NCI-H1694 (cell line): ENCODE measurements at regions not wholly inside any gene's neighbourhood (a gene's known extent, or its start where the extent isn't known, plus 50 kb on each side); places are given as distances from the start of the nearest gene placed in this dataset.

ENCODE experiments used
- DNase-seq: peaks from one replicate; lab custom pipeline; 2025; lab: John Stamatoyannopoulos, UW

DNA sequence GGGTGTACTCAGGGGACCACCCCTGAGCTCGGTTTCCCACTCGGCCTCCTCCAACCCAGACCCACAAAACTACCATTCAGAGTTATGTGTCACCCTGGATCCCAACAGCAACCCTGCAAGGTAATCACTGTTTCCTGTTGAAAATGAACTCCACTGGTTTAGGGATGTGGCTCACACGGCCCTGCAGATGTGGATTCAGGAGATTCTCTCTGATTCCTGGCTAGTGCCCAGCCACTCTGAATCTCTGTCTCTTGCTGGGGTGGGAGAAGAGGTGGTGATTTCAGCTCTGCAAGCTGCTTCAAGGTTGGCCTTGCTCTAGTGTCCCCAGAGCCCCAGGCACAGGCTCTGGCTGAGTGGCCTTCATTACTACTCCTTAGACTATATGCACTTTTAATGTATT is 1231.6 kb downstream of the TBC1D22A start:
- no peak for DNase-seq

DNA sequence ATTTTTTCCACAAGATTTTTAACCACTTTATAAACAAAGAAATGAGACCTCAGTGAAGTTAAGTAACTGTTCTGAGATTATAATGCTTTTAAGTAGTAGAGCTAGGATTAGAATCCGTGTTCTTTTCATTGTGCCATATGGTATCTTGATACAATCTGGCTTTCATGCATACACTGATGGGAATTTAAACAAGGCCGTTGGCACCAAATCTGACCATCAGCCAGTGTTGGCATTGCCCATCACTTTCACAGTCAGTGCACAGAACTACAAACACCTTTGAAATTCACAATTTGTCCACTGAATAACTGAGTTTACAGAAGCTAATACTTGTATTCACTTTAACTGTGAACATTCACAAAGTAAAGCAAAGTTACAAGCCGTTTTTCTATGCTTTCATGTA is 1228.0 kb downstream of the TBC1D22A start:
- peak; percentile 77 for DNase-seq

DNA sequence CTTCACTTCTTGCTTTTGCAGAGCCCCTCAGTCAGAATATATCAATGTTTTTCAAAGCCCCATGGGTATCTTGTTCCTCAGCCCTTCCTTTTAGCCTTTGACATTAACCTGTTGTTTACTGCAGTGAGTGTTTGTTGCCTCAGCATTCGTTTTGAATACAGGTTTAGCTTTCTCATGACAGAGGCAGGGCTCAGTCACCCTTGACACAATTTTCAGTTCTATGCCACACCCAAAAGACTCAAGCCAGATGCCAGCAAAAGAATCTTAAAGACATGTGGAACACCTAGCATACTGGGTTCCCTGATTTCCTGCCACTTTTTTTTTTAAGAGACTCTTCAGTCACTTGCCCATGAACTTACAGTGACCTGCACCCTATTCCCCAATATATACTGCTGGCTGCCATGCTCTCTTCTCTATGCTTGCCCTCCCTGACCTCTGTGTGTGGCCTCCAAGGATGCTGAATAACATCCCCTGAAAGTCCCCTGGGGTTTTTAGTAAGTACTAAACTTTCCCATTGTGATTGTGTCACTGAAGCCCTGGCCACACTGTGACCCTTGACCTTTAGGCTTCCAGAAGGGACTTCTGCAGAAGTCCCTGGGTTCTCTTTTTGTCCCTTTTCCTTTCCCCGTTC is 1225.5 kb downstream of the TBC1D22A start:
- DNase-seq: no peak

DNA sequence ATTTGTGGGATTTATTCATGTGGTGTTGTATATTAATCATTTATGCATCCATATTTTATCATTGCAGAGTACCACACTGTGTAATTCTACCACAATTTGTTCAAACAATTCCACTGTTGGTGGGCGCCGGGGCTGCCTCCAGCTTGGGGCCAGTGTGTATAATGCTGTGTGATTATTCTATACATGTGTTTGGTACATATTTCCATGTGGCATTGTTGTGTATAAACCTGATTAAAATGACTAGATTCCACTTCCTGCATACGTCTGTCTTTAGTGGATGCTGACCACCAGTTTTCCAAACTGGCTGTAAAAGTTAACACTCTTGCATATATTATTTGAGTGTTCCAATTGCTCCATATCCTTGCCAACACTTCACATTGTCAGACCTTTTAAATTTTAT is 1213.8 kb downstream of the TBC1D22A start:
- DNase-seq: no peak

DNA sequence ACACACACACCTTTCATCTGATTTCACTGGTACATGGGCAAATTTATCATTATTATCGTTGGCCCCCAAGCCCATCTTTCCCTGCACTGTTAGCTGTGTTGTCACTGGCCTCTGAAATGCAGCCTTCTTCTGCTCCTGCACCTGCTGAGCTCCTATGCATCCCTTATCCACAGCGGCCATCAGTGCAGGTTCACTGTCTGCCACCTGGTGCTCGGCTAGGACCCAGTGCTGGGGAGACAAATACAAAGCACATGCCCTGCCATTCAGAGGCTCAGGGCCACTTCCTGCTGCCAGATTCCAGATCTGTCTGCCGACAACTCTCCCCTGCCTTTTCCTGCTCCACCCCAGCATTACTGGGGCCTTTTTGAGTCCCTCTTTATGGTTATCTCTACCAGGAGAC is 1205.4 kb downstream of the TBC1D22A start:
- no peak for DNase-seq

DNA sequence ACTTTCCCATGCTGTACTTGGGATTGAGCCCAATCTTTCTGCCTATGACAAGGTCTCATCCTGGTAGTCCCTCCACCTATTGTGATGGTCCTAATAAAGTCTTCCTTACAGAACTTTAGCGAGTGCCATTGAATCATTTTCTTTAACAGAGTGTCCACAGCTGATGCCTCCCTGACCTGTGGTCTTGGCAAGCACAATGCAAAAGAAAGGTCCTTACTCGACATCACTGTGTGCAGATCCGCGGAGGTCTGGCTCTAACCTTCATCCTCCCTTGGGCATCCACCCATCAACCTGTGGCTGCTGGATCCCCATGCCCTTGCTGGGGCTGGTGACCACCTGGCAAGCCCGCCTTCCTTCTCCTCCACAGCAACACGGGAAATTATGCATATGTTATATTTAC is 1203.9 kb downstream of the TBC1D22A start:
- no peak for DNase-seq

DNA sequence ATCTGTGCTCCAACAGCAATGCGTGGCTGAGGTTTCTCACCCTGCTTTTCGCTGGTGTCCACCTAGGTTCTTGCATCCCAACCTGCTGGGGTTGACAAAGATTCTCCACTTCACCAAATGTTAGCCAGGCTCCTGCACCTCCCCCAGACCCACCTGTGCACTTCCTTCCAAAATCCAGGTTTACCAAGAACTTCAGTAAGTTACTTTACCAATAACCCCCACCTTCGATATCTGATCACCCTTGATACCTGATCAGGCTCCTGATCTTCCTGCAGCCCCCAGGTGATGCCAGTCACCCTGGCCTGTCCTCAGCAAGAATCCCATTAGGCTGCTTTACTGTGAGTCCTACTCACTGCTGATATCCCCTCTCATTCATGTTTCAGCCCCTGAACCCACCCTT is 1203.4 kb downstream of the TBC1D22A start:
- no peak for DNase-seq

DNA sequence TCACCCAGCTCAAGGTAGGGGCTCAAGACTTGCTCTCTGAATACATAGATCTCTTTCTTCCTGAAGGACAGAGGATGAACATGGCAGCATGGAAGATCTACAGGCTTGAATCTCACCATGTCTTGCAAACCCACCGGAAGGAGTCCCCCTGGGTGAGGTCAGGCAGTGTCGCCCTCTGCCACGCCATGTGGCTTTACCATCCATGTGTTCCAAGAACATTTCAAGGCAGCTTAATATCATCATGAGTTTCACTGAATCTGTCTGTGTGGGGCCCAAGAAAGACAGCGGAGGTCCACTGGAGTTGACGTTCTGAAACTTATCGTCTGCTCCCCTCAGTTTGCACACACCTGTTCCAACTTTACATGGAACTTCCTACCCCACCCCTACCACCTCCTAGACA is 1202.6 kb downstream of the TBC1D22A start:
- DNase-seq: no peak

DNA sequence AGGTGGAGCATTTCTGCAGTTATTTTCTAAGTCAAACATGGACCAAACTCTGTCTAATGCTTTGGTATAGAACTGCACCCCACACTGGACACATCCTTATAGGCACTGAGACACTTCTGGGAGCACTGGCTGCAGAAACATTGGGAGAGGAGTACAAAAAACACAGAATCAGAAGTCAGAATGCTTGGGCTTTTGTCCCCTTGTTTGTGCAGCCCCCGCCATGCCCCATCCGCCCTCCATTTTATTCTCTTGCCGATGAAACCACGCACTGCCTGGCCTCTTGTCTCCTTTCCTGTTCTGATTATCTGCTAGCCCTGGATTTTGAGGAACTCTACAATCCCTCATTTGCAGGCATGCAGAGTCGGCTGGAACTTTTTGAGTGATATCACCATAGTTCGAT is 1201.2 kb downstream of the TBC1D22A start:
- DNase-seq: no peak

DNA sequence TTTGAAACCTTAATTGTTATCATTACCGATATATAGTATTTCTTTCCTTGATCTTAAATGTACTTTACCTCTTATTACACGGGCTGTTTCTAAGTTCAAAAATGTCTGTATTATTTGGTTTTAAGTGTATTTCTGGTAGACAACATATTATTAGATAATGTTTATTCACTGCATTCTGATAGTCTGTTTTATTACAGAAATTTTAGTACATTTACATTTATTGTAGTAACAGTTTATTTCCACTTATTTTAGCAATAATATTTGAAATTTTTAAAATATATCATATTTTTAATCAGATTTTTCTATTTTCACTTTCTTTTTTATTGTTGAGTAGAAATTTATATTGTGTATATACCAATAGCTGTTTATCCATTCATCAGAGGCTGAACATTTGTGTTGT is 1195.2 kb downstream of the TBC1D22A start:
- no peak for DNase-seq

DNA sequence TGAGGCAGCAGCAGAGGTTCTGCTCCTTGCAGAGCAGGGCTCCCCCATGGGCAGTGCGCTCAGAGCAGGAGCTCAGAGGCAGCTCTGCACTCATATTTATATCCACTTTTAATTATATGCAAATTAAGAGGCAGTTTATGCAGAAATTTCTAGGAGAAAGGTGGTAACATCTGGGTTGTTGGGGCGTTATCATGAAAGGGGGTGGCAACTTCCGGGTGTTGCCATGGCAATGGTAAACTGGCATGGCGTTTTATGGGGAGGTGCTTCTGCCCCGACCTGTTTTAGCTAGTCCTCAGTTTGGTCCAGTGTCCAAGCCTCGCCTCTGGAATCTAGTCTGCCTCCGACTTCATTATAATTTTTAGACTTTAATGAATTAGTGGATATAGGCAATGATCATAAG is 1191.7 kb downstream of the TBC1D22A start:
- DNase-seq: no peak

DNA sequence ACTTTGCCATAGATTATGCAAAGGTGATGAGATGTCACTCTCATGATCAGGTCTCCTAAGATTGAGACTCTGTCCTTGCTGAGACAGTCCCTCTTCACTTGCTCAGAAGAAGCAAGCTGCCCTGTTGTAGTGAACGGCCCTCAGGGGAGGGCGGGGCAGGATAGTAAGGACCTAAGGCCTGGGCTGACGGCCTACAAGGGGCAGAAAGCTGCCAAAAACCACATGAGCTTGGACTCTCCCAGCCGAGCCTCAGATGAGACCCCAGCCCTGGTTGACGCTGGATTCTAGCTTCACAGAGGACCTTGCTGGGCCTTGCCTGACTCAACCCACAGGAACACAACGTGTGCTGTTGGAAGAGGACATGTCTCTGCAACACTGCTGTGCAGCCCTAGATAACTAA is 1182.5 kb downstream of the TBC1D22A start:
- DNase-seq: no peak

DNA sequence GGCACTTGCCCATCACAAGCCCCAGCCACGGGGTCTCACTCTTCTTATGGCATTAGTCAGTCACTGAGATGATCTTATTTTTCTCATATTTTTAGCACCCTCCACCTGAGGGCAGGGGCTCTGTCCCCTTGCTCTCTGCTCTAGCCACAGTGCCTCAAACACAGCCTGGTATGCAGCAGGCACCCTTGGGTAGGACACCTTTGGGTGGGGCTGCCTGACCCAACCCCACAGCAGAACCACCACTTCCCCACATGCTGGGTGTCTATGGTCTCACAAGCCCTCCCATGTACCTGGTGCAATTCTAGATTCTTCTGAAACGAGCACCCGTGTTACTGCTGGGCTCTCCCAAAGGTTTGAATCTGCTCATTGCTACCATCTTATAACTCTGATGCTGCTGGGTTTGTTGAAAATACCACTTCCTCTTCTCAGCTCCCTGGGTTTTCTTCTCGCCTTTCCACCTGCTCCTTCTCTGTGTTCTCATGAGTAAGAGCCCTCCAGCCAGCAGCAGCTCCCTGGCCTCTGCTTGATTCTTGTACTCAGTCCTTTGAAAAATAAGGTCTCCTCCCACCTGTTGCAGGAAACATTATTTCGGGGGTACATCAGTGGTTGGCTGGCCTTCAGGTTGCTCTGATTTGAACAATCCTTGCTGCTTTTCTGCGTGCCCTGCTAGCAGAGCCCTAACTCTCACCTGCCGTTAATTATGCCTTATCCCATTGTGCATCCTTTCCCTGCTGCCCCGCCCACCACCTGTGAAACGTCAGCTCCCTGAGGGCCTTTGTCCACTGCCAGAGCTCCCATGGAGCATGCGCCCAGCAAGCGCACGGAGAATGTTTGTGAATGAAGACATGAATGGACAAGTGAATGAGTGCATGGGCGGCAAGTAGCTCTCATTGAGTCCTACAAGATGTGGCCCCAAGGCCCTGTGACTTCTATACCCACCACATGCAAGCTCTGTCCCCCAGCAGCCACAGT is 1181.6 kb downstream of the TBC1D22A start:
- no peak for DNase-seq

DNA sequence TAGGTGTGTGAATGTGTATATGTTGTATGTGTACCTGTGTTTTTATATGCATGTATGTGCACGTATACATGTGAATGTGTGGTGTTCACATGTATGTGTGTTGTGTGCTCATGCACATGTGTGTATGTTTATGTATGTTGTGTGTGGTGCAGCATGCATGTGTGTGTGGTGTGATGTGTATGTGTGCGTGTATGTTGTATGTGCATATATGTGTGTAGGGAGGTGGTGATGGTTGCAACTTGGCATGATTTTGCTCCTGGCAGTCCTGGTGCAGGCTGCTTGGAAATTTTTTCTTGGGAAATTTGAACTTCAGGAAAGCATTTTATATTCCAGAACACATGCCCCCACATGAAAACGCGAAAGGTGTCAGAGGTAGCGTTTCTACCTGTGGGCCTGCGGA is 1177.8 kb downstream of the TBC1D22A start:
- DNase-seq: no peak

DNA sequence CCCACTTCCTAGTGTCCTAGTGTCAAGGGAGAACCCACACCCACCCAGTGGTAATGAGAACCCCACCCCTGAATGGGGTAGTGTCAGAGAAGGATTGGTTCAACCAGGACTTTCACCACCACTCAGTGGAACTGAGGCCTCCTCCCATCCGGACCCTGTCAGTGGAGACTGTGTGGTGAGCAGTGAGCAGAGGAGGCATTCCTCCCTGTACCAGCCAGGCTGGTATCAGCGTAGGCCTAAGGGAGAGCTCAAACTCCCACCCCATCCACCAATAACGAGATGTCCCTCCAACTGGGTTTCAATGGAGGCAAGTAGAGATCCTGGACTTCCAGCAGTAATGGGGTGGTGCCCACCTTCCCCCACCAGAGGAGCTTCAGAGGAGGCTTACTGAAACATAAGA is 1171.4 kb downstream of the TBC1D22A start:
- DNase-seq: no peak

DNA sequence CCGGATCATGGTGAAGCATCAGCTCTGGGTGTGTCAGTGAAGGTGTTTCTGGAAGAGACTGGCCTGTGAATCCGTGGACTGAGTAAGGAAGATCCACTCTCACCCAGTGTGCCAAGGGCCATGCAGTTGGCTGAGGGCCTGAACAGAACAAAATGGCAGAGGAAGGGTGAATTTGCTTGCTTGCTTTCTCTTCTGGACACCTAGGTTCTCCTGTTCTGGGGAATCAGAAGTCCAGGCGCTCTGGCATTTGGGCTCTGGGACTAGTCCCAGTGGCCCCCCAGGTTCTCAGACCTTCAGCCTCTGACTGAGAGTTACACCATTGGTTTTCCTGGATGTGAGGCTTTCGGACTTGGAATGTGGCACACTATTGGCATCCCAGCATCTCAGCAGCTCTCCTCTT is 1170.8 kb downstream of the TBC1D22A start:
- DNase-seq: no peak

DNA sequence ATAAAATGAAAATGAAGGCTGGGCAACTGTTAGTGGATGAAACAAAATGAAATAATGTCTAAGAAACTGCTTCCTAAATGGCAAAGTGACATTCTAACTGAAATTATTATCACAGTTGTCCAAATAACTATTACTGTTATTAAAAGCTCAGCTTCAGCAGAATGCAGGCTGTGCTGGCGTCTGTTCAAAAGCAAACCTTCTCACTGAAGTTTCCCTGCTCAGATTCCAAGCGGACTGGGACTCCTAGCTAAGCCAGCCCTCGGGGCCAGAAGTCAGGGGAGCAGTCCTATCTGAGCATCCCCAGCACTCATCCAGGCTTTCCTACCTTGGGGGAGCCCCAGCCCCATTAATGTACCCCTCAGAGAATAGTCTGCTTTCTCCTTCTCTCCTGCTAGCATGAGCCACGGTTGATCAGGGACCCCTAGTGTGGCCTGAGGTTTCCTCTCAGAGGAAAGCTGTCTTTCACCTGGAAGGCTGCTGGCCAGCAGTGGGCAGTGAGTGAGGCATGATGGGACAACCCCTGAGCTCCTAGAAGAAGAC is 1167.3 kb downstream of the TBC1D22A start:
- no peak for DNase-seq

DNA sequence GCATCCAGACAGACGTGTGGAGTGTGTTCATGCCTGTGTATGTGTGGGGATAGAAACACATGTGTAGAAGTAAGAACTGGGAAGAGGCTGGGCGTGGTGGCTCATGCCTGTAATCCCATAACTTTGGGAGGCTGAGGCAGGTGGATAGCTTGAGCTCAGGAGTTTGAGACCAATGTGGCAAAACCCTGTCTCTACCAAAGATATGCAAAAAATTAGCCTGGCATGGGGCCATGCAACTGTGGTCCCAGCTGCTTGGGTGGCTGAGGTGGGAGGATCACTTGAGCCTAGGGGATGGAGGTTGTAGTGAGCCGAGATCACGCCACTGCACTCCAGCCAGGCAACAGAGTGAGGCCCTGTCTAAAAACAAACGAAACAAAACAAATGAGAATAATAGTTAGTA is 1166.6 kb downstream of the TBC1D22A start:
- peak; percentile 21 for DNase-seq

DNA sequence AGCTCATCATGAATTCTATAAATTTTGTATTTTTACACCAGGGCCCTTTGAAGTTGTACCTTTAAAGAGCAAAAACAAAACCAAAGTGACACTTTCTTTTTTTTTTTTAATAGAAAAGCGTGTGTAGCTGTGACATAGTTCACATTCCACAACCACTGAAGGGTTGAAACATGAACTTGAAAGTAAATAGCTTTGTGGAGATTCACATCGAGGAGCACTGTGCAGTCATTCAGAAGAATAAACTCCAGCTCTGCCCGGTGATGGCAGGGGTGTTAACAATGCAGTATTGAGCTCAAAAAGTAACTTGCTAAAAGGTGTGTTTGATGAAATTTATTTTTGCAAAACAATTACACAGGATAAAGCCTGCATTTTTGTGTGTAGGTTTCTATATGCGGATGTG is 1166.2 kb downstream of the TBC1D22A start:
- no peak for DNase-seq

DNA sequence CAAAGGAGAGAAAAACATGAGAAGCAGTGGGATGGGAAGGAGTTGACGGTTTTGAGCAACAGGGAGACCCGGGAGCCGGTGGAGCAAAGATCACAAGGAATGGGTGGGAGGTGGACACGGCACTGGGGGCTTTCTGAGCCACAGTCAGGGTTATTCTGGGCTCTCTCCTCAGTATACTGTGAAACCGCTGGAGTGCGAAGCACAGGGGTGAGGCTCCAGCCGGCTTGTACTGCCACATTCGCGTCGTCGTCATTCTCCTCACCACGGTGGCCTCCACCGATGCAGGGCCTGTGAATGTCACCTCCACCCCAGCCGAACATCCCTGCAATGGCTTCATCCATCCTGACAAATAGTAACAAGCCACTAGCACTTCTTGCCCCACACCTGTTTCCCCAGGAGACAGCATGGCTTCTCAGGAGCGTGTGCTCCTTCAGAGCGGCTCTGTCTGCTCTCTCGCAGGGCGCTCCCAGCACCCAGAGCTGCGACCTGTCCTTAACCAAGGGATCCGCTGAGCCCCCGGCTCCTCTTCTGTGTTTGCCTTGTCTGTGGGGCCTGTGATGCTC is 1165.3 kb downstream of the TBC1D22A start:
- DNase-seq: no peak

DNA sequence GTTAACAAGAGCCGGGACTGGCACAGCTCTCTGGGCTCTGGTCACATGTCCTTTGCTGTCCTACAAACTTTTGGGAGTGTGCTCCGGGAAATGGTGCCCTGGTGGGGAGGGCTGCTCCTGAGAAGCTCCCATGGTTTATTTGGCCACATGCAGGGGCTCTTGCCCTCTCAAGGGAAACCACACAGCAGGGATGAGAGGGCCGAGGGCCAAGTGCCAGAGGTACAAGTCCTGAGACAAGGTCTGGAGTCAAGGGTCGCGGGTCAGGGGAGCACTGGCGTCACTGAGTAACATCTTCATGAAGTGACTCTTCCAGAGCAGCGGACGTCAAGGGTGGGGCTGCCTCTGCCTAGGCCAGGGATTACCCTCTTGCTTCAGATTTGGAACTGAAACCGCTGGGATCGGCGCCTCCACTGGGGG is 1160.6 kb downstream of the TBC1D22A start:
- DNase-seq: no peak

DNA sequence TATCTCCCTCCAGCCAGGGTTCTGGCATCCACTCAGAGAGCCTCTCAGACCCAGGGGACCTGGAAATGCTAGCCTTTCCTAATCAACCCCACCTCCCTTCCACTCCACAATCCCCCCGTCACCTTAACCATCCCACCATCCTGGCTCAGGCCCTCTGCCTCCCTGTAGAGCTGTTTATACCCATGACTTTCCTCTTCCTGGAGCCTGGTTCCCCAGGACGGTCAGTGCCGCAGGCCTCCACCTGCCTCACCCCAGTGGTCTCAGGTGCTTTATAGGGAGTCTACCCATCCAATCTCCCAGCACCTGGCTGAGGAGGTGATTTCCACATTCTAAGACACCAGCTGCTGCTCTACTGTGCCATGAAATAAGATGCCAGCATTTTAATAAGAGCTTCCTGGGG is 1159.5 kb downstream of the TBC1D22A start:
- DNase-seq: no peak

DNA sequence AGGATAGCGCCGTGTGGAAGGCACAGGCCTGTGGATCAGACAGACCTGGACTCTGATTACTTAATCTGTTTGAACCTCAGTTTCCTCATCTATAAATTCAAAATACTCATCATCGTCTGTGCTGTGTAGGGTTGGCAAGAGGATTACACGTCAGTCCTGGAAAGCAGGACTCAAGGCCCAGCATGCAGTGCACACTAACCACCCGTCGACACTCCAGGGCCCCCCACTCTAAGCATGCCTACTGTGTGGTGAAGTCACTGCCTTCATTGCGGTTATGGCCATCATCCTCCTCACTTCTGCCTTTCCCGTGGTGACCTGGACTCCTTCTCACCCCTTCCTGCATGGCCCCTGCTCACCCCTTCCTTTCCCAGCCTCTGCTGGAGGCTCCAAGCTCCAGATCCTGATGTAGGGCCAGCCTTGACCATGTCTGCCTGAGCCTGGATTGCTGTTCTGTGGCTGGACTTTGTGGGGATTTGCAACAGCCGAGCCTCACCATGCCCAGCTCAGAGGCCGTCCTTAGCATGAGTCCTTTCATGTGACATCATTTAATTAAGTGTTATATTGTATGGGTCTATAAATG is 1158.0 kb downstream of the TBC1D22A start:
- DNase-seq: no peak
